ENCODE measurements at regions not wholly inside any gene's neighbourhood (a gene's known extent, or its start where the extent isn't known, plus 50 kb on each side); places are given as distances from the start of the nearest gene placed in this dataset.

DNA sequence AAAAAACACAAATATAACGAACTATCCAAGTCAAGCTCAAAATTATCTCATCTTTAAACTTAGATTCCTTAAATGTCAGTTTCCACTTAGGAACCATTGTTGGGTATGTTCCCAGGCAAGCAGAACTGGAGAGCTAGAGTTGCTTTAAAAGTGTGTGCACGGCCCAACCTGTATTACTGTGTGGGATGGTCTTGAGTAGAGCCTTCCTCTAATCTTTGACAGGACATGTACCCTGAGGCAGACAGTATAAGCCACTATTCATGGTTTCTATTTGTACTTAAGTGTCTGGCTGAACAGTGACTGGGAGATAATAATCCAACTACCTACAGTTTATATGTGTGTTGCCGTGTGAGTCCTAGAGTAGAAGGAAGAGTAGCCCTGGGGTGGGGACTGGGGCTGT, 239.7 kb downstream of the GPD2 start:
- no peaks in the 10 kb centered on the region for H3K36me3 ChIP-seq (replicated peaks in 1 of 2; ENCODE audit: control insufficient read depth in 1 of 2, insufficient read depth in 2 of 2, low read length in 2 of 2)
- 5% methylated on average over 3 of the region's 3 CpGs for WGBS (ENCODE audit: low lambda C conversion rate)
- H3K79me2 ChIP-seq (ENCODE audit: insufficient read depth, low read length): no peaks in the 10 kb centered on the region
- intact Hi-C loops (cut with micrococcal nuclease; ENCODE audit: unreplicated experiment): no loop called here
- no peaks in the 10 kb centered on the region for H4K20me1 ChIP-seq (ENCODE audit: insufficient read depth, low read length)
- no TSS peak for BruUV-seq (replicated peaks)
- H3K9ac ChIP-seq (ENCODE audit: insufficient read depth, low read depth, low read length): no peak overlapping the region
- H3K9me3 ChIP-seq (ENCODE audit: low read length): no peaks in the 10 kb centered on the region
- H3K4me3 ChIP-seq (replicated peaks in 1 of 3; ENCODE audit: insufficient read depth in 1 of 3, low read depth in 2 of 3, low read length in 3 of 3): no peak overlapping the region
- in situ Hi-C loops (cut with HindIII; ENCODE audit: extremely low pct_ligation_motif_present, low pct_unique_long_range_greater_than_20kb): no loop called here
- no peak overlapping the region for H3K4me2 ChIP-seq (ENCODE audit: low read depth, low read length)
- no peaks in the 10 kb centered on the region for H3K27me3 ChIP-seq (ENCODE audit: control insufficient read depth in 1 of 2, insufficient read depth in 2 of 2, low read length in 2 of 2)
- CTCF ChIA-PET (ENCODE audit: low intra/inter-chr PET ratio, low total read pairs): no interaction called here
- TF ChIP-seq ZNF251 (CRISPR knock-in tag; IDR thresholded peaks at IDR 0.05) (no peak), CEBPG (CRISPR knock-in tag; IDR thresholded peaks at IDR 0.05) (no peak), ZNF766 (CRISPR knock-in tag; IDR thresholded peaks at IDR 0.05; ENCODE audit: borderline replicate concordance) (no peak), ZNF230 (CRISPR knock-in tag; IDR thresholded peaks at IDR 0.05) (no peak), RFX1 (IDR thresholded peaks at IDR 0.05) (no peak), ZNF232 (CRISPR knock-in tag; IDR thresholded peaks at IDR 0.05; ENCODE audit: borderline replicate concordance) (no peak), FLYWCH1 (CRISPR knock-in tag; IDR thresholded peaks at IDR 0.05) (no peak), DNMT3B (CRISPR knock-in tag; conservative IDR thresholded peaks at IDR 0.05) (no peak), NFE2L1 (CRISPR knock-in tag; IDR thresholded peaks at IDR 0.05; ENCODE audit: borderline replicate concordance) (no peak), ZFP41 (CRISPR knock-in tag; IDR thresholded peaks at IDR 0.05; ENCODE audit: borderline replicate concordance) (no peak), FOSL1 (CRISPR knock-in tag; IDR thresholded peaks at IDR 0.05; ENCODE audit: borderline replicate concordance) (no peak)
- POLR2A ChIA-PET: no interaction called here
- no peak overlapping the region for H2AFZ ChIP-seq (ENCODE audit: low read length)
- FAIRE-seq: no peak
- DNase-seq (ENCODE audit: low spot score): no peak
- no peak for ATAC-seq
- no peaks in the 10 kb centered on the region for H3K4me1 ChIP-seq (ENCODE audit: insufficient read depth, low read length)
- no peak overlapping the region for H3K27ac ChIP-seq (ENCODE audit: extremely low read length, insufficient read depth, low read length)

DNA sequence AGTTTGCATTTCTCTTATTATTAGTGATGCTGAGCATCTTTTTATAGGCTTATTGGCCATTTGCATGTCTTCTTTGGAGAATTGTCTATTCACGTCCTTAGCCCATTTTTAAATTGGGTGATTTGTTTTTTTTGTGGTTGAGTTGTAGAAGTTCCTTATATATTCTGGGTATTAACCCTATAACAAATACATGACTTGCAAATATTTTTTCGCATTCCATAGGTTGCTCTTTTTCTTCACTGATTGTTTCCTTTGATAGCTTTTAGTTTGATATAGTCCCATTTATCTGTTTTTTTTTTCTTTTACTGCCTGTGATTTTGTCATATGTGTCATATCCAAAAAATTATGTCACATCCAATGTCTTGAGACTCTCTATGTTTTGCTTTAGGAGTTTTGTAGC, 243.6 kb downstream of the GPD2 start:
- TF ChIP-seq NFE2L2 (IDR thresholded peaks at IDR 0.05; ENCODE audit: low read length) (peak; percentile 62), BCL6 (CRISPR knock-in tag; IDR thresholded peaks at IDR 0.05) (no peak)
- in situ Hi-C loops (cut with HindIII; ENCODE audit: extremely low pct_ligation_motif_present, low pct_unique_long_range_greater_than_20kb) (no loop called here), intact Hi-C loops (cut with micrococcal nuclease; ENCODE audit: unreplicated experiment) (no loop called here)
- Histone ChIP-seq H3K4me2 (ENCODE audit: low read depth, low read length) (no peak overlapping the region), H3K27me3 (ENCODE audit: control insufficient read depth in 1 of 2, insufficient read depth in 2 of 2, low read length in 2 of 2) (no peaks in the 10 kb centered on the region), H2AFZ (ENCODE audit: low read length) (no peak overlapping the region), H3K79me2 (ENCODE audit: insufficient read depth, low read length) (no peaks in the 10 kb centered on the region), H3K27ac (ENCODE audit: extremely low read length, insufficient read depth, low read length) (no peak overlapping the region), H3K9ac (ENCODE audit: insufficient read depth, low read depth, low read length) (no peak overlapping the region), H3K9me3 (ENCODE audit: low read length) (no peaks in the 10 kb centered on the region), H3K4me1 (ENCODE audit: insufficient read depth, low read length) (no peaks in the 10 kb centered on the region), H3K4me3 (replicated peaks in 1 of 3; ENCODE audit: insufficient read depth in 1 of 3, low read depth in 2 of 3, low read length in 3 of 3) (no peak overlapping the region), H3K36me3 (replicated peaks in 1 of 2; ENCODE audit: control insufficient read depth in 1 of 2, insufficient read depth in 2 of 2, low read length in 2 of 2) (no peaks in the 10 kb centered on the region), H4K20me1 (ENCODE audit: insufficient read depth, low read length) (no peaks in the 10 kb centered on the region)
- ATAC-seq: no peak
- no peak for DNase-seq (ENCODE audit: low spot score)
- WGBS (ENCODE audit: low lambda C conversion rate): 11% methylated on average over 2 of the region's 2 CpGs
- FAIRE-seq: no peak
- POLR2A ChIA-PET: no interaction called here
- CTCF ChIA-PET (ENCODE audit: low intra/inter-chr PET ratio, low total read pairs): no interaction called here
- no TSS peak for BruUV-seq (replicated peaks)

Measured in HepG2 (cell line).